ENCODE measurements at regions not wholly inside any gene's neighbourhood (a gene's known extent, or its start where the extent isn't known, plus 50 kb on each side); places are given as distances from the start of the nearest gene placed in this dataset.

- Histone ChIP-seq H2AFZ (ENCODE audit: low read length) (no peak overlapping the region), H3K27ac (ENCODE audit: low read depth, low read length, poor library complexity, severe bottlenecking) (no peak overlapping the region), H3K79me2 (ENCODE audit: insufficient read depth, low read length) (no peaks in the 10 kb centered on the region), H3K9me2 (ENCODE audit: low read depth, low read length) (no peaks in the 10 kb centered on the region), H3K4me2 (ENCODE audit: low read length) (no peak overlapping the region), H3K9ac (ENCODE audit: low read length) (no peak overlapping the region), H3K36me3 (ENCODE audit: insufficient read depth, low read length) (no peaks in the 10 kb centered on the region), H3K4me3 (ENCODE audit: low read depth, low read length, poor library complexity, severe bottlenecking) (no peak overlapping the region), H3K27me3 (ENCODE audit: insufficient read depth, low read length) (no peaks in the 10 kb centered on the region), H3K4me1 (ENCODE audit: insufficient read depth, low read length, severe bottlenecking) (no peaks in the 10 kb centered on the region), H4K20me1 (ENCODE audit: insufficient read depth, low read length) (no peaks in the 10 kb centered on the region), H3K9me3 (ENCODE audit: low read length) (no peaks in the 10 kb centered on the region), H3F3A (ENCODE audit: insufficient read depth, low read length) (no peaks in the 10 kb centered on the region)
- no peak for TF ChIP-seq EZH2 (IDR thresholded peaks at IDR 0.05; ENCODE audit: borderline replicate concordance, low read length)
- TF ChIP-seq, protein P1, sequence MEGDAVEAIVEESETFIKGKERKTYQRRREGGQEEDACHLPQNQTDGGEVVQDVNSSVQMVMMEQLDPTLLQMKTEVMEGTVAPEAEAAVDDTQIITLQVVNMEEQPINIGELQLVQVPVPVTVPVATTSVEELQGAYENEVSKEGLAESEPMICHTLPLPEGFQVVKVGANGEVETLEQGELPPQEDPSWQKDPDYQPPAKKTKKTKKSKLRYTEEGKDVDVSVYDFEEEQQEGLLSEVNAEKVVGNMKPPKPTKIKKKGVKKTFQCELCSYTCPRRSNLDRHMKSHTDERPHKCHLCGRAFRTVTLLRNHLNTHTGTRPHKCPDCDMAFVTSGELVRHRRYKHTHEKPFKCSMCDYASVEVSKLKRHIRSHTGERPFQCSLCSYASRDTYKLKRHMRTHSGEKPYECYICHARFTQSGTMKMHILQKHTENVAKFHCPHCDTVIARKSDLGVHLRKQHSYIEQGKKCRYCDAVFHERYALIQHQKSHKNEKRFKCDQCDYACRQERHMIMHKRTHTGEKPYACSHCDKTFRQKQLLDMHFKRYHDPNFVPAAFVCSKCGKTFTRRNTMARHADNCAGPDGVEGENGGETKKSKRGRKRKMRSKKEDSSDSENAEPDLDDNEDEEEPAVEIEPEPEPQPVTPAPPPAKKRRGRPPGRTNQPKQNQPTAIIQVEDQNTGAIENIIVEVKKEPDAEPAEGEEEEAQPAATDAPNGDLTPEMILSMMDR (IDR thresholded peaks at IDR 0.05; ENCODE audit: low read length): no peak
Observed at GRCh38 chr20:56871691-56872090, 242.6 kb downstream of the TFAP2C start.

- Histone ChIP-seq H3K27me3 (ENCODE audit: insufficient read depth, low read length) (no peaks in the 10 kb centered on the region), H3K79me2 (ENCODE audit: insufficient read depth, low read length) (no peaks in the 10 kb centered on the region), H3K9me2 (ENCODE audit: low read depth, low read length) (no peaks in the 10 kb centered on the region), H3K27ac (ENCODE audit: low read depth, low read length, poor library complexity, severe bottlenecking) (no peak overlapping the region), H3K4me1 (ENCODE audit: insufficient read depth, low read length, severe bottlenecking) (no peaks in the 10 kb centered on the region), H3F3A (ENCODE audit: insufficient read depth, low read length) (no peaks in the 10 kb centered on the region), H3K4me2 (ENCODE audit: low read length) (no peak overlapping the region), H3K9ac (ENCODE audit: low read length) (no peak overlapping the region), H3K4me3 (ENCODE audit: low read depth, low read length, poor library complexity, severe bottlenecking) (no peak overlapping the region), H2AFZ (ENCODE audit: low read length) (no peak overlapping the region), H3K9me3 (ENCODE audit: low read length) (no peaks in the 10 kb centered on the region), H3K36me3 (ENCODE audit: insufficient read depth, low read length) (no peaks in the 10 kb centered on the region), H4K20me1 (ENCODE audit: insufficient read depth, low read length) (no peaks in the 10 kb centered on the region)
- no peak for TF ChIP-seq EZH2 (IDR thresholded peaks at IDR 0.05; ENCODE audit: borderline replicate concordance, low read length)
- TF ChIP-seq, protein P1 (IDR thresholded peaks at IDR 0.05; ENCODE audit: low read length): no peak
Observed at GRCh38 chr20:56872620-56873458, 243.7 kb downstream of the TFAP2C start.

DNA sequence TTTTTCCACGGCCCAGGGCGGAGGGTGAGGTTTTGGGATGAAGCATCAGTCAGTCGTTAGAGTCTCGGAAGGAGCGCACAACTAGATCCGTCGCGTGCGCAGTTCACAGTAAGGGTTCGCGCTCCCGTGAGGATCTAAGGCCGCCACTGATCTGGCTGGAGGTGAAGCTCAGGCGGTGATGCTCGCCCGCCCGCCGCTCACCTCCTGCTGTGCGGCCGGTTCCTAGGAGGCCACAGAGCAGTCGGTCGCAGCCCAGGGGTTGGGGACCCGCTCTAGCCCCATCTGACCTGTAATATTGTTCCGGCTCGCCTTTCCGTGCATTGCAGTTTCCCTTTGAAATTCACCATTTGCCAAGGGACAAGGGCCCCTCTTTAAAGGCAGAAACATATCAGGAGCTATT is 244.7 kb downstream of the TFAP2C start:
- Histone ChIP-seq H3K27me3 (ENCODE audit: insufficient read depth, low read length) (no peaks in the 10 kb centered on the region), H3K9me2 (ENCODE audit: low read depth, low read length) (no peaks in the 10 kb centered on the region), H3K4me2 (ENCODE audit: low read length) (no peak overlapping the region), H3K9ac (ENCODE audit: low read length) (no peak overlapping the region), H3F3A (ENCODE audit: insufficient read depth, low read length) (no peaks in the 10 kb centered on the region), H4K20me1 (ENCODE audit: insufficient read depth, low read length) (no peaks in the 10 kb centered on the region), H2AFZ (ENCODE audit: low read length) (no peak overlapping the region), H3K27ac (ENCODE audit: low read depth, low read length, poor library complexity, severe bottlenecking) (no peak overlapping the region), H3K4me3 (ENCODE audit: low read depth, low read length, poor library complexity, severe bottlenecking) (no peak overlapping the region), H3K36me3 (ENCODE audit: insufficient read depth, low read length) (no peaks in the 10 kb centered on the region), H3K4me1 (ENCODE audit: insufficient read depth, low read length, severe bottlenecking) (no peaks in the 10 kb centered on the region), H3K9me3 (ENCODE audit: low read length) (no peaks in the 10 kb centered on the region), H3K79me2 (ENCODE audit: insufficient read depth, low read length) (no peaks in the 10 kb centered on the region)
- TF ChIP-seq EZH2 (IDR thresholded peaks at IDR 0.05; ENCODE audit: borderline replicate concordance, low read length): no peak
- TF ChIP-seq, protein P1 (IDR thresholded peaks at IDR 0.05; ENCODE audit: low read length): no peak
